Limb (tissue), 2 donors: ENCODE measurements at regions not wholly inside any gene's neighbourhood (a gene's known extent, or its start where the extent isn't known, plus 50 kb on each side); places are given as distances from the start of the nearest gene placed in this dataset.

Experiments
- DNase-seq, 2 donors: peaks; one replicate each; pipeline ENCODE4 v3.0.0-alpha.2; 2016; ENCODE audit errors: extremely low spot score in 2 of 2

DNA sequence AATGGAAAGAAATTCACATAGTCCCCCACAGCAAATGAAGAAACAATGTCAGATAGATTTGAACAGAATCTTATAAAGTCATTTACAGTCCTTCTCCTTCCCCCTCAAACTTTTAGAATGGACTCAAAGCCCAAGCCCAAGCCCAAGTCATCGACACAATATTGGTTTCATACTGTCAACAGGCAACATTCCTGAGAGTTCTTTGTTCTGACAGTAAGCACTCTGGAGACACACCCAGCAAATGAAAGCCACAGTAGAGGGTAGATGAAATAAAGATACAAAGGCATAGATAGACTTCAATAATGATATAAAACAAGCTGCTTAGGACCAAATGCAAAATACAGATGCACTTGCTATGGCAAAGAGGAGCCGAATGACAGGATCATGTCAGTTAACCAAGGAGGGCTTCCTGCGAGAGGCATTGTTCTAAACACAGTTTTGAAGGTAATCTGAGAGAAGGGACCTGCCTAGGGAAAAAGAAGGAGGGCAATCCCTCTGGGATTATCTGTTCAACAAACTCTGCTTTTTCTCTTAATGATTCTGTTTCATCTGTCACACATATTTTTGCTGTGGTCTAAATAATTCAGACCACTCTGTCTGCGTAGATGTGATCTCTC, 97.1 kb upstream of the MAP4K3 start:
- DNase-seq = no peak

DNA sequence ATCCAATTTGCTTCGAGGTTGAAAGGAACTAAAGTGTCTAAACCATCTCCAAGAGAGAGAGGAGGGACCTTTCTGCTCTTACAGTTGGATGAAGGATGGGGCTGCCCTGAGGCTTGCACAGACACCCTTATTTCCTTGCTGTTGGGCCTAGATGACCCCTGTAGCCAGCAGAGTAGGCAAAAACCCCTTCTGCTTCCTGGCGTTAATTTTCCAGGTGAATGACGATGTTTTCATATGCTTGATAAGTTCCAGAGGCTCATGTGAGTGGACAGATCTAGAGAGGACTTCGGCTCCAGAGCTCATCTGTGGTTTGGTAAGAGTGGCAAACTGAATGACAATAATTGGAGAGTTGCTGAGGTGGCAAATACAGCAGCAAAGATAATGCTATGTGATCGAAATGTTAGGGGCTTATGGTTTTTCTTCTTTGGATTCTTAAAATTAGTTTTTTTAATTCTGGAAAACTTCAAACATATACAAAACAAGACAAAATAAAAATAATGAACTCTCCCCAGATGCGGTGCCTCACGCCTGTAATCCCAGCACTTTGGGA, 98.6 kb upstream of the MAP4K3 start:
- DNase-seq = no peak

DNA sequence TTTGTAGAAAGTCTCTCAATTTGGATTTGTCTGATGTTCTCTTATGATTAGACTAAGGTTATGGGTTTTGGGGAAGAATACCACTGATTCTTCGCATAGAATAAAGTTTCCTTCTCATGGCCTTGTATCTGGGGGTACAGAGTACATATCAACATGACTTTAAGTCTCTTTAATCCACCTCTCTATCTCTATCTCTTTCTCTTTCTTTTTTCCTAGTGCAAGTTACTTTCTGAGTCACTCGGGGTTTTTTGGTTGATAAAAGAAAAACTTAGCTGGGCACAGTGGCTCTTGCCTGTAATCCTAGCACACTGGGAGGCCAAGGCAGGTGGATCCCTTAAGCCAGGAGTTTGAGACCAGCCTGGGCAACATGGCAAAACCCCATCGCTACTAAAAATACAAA, 100.1 kb upstream of the MAP4K3 start:
- no peak for DNase-seq

DNA sequence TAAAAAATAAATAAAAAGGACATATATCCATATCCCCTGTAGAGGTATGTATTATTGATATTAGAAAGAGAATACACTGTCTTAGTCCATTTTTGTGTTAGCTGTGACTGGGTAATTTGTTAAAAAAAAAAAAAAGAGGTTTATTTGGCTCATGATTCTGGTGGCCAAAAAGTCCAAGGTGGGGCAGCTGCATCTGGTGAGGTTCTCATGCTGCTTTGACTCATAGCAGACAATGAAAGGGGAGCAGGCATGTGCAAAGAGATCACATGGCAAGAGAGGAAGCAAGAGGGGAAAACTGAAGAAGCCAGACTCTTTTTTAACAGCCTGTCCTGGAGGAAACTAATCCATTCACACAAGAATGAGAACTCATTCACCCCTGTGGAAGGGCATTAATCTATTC, 101.6 kb upstream of the MAP4K3 start:
- no peak for DNase-seq

DNA sequence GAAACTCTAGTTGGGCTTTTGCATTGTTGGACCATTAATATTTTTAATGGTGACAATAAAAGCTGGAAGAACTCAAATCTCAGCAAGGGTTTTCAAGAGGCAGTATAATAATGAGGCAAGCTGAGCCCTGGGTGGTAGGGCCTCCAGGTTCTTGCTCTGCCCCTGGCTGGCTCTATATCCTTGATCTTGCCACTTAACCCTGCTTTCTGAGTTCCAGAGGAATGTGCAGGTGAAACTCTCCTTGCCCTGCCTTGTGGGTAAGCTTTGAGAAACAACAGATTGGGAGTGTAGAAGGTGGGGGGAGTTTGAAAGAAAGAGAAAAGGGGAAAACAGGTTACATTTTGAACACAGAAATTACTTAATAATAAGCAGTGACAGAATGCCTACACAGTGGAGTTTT, 103.3 kb upstream of the MAP4K3 start:
- DNase-seq = no peak

DNA sequence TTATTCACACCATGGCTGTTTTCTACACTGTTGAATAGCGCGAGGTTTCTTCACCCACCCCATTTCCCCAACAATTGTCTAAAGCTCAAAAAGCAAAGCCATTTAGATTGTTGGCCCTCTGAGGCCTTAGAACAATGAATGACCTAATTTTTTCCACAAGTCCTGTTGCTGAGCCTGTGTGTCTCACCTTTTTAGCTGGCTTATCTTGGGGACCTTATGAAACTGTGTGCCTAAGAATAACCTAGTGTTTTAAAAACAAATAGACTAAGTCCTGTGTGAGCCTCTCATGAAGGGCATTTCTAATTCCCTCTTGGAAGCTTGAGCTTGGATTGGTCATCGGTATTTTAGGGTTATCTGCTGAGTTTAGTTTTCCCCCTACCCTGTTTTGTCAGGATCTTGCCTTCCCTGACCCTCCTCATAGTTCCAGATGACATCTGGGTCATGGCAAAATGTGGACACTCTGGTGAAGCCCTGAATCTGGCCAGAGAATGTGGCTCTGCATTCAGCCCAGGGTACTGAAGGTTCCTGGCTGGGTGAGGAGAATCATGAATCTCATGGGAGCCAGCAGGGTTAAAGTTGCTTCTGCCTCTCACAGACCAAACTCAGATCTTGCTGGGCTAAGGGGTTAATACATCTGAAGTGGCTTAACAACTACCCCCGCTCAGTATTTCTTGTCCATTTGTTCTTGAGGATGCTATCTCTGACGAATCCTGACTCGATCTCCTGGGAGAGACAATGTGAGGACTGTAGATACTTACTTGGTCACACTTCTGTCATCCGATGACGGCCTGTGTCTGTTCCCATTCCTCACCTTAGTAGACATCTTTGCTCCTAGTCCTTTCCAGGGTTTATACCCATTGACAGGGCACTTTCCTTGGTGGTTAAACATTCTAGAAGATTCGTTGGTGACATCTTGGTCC, 104.2 kb upstream of the MAP4K3 start:
- no peak for DNase-seq

DNA sequence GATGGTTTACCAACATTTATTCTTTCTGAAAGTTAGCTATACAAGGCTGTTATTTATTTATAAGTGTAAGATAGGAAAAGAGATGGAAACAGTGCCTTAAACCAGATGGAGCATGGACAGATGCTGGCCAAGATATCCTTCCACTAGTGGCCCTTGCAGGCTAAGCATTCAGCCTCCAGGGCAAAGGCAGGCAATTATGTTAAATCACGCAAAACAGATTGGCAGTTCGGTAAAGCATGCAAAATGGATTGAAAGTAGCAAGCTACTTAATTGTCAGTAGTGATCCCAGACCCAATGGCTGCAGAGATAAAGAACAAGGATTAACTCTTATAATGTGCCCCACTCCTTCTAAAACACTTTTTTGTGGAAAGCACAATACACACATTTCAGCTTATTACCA, 105.4 kb upstream of the MAP4K3 start:
- DNase-seq = no peak

DNA sequence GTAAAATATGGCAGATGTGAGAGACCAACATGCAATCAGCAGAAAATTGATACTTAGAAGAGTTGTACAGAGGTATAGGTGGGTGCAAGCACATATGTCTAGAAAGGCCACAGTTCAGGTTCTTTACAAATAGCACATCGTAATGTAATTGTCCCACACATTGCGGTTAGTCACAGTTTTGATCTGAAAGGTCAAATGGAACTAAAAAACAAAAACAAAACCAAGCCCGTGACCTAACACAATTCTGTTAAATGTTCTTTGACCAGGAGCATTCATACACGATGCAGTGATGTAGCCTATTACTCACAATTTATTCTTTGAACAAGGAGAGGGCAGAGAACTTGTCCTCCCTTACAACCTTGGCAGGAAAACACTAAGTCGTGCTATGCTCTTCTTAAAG, 108.9 kb upstream of the MAP4K3 start:
- DNase-seq = no peak

DNA sequence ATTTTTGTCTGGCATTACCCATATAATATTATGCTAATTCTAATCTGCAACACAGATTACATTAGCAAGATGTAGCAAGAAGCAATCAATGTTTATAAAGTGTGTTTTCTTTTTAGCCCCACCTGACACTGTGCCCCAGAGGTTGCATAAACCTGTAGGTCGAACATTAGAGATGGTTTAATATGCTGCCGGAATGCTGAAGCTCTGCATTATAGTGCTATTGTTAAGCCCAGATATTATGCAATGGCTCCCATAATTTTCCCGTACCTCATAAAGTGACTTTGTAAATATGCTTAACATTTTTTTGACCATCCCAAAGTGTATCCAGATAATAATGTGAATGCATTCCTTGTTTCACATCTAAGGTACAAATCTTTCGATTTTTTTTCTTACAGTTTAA, 109.3 kb upstream of the MAP4K3 start:
- DNase-seq = no peak

DNA sequence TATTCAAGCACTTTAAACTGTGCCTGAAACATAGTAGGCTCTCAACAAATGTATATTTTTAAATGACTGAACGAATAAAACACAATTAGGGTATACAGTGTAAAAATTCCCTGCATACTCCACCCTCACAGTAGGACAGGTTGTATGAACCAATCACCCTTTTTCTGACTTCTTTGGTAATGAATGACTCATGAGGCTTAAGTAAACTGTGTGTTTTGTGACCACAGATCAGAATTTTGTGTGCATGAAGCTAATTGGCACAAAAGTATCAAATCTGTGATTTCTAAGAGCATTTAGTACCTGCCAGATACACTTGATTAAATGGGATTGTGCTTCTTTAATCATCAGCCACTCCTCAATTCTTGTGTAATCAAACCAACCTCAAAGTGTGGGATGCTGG, 109.9 kb upstream of the MAP4K3 start:
- no peak for DNase-seq

DNA sequence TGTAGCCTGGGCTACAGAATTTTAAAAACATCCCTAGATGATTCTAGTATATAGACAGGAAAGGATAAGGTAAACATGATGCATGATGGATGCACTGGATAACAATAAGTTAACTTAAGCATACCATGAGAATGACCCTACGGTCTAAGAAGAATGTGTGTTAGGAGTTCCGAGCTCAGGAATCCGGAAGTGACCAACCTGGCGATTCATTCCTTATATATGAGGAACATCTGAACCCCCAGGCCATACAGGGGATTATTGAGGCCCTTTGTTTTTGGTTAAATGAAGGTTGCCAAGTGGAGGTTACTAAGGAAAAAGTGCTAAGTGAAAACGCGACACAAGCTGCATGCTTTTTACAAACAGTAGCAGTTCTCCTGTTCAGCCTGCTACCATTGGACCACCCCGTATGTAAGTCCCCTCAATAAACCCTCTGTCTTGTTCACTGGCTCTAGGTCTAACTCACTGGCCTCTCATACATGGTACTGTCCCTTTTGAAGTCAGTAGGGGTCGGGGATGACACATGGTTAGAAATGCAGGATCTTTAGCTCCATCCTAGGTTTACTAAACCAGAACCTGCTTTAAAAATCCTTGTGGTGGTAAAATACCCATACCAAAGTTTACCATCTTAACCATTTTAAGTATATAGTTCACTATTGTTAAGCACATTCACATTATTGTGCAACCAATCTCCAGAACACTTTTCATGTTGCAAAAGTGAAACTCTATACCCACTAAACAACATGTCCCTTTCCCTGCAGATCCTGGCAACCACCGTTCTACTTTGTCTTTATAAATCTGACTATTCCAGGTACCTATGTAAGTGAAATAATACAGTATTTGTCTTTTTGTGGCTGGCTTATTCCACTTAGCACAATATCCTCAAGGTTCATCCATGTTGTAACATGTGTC, 111.0 kb upstream of the MAP4K3 start:
- DNase-seq = no peak

DNA sequence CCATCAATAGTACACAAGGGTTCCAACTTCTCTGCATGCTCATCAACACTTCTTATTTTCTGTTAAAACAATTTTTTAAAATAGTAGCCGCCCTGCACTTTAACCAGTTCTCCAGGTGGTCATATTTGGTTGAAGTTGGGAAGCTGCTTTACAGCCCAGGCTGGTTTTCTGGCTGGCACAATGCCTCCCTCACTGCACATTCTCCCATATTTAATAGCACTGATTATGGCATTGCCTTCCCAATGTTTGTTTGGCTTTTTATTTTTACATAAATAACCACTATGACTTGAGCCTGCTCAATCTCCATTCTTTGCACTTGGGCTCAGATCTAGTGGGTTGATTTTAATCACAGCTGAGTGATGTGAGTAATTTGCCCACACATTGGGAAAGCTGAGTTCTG, 111.9 kb upstream of the MAP4K3 start:
- DNase-seq = no peak

DNA sequence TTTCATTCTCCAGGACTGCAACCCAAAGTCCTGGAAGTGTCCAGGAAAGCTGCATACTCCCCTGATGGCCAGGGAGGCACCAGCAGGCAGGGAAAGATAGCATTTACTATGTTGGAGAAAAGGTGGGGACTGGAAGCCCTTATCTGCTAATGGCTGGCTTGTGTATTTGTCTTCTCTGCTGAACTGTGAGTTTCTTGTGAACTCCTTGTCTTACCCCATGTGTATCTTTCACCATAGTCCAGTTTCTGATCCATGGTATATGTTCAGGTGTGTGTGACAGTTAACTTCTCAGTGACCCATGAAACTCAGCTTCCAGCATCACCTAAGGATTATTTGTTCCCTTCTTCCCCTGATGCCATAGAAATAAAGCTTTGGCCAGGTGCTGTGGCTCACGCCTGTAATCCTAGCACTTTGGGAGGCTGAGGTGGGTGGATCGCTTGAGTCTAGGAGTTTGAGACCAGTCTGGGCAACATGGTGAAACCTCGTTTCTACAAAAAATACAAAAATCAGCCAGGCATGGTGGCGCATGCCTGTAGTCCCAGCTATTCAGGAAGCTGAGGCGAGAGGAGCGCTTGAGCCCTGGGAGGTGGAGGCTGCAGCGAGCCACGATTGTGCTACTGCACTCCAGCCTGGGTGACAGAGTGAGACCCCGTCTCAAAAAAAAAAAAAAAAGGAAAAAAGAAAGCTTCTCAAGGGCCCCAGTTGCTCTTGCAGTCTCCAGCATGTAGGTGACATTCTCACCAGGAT, 112.8 kb upstream of the MAP4K3 start:
- DNase-seq = no peak

DNA sequence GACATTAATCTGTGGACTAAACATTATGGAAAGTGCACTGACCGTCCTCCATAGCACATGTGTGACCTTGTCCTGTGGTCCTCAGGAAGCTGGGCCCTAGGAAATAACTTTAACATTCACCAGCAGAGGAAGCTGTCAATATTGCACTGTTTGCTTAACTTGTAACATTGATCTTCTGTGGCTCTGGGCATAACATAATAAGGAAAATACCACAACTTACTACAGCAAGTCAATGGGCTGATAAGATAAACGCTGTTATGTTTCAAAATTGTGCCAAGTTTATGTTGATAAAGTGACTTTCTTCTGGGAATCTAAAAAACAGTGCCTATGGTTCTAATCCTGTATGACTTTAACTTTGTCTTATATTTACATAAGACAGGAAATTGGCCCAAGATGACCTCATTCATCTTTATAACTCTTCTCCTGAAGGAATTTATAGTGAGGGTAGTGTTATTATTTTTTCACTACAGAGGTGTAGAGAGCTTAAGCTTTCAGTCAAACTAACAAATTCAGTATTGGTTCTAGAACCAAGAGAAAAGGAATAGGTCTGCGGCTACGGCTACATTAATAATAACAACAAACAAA, 113.7 kb upstream of the MAP4K3 start:
- DNase-seq = no peak

DNA sequence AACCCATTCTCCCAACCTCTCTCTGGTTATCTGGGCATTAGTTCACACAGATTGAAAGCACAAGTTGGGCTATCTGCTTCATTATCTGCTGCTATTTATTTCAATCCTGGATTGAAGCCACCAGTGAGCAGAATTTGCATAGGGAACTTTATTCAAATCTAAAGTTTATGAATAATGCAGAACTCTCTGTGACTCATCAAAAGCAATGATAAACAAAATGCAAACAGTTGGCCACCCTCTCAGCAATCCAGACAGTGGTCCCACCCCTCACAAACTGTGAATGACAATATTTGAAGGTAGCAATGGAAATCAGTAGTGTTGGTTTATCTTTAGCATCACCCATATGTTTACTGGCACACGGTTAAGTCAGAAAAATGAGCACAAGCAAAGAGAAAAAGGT, 106.8 kb upstream of the TMEM178A start:
- no peak for DNase-seq

DNA sequence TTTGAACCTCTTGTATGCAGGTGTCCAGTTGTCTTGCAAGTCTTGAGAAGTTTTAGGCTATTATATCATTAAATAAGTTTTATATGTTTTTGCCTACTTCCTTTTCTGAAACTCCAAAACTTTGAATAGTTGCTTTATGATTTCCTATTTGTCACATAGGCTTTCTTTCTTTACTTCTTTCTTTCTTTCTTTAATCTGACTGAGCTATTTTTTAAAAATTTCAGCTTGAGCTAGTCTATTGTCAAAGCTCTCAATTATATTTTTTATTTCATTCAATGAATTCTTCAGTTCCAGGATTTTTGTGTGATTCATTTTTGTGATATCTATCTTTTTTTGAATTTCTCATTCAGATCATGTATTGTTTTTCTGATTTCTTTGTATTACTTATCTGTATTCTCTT, 102.1 kb upstream of the TMEM178A start:
- DNase-seq = no peak

DNA sequence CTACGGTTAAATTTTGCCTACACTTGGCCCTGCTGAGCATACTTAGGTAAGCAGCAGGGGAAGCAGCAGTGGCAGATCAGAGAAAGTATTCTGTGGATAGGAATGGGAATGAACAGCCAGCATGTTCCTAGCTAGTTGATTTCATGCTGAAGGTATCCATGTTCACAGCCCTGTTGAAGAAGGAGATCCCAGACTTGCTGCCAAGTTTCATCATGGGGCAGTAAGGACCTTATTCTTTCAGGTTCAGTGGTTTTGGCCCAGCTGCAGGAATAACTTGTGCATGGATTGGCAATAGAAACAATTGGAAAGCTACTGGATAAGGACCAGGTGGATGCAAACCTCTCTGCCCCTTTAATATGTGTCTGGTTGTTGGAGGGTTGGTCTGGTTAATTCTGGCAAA, 98.2 kb upstream of the TMEM178A start:
- DNase-seq = no peak

DNA sequence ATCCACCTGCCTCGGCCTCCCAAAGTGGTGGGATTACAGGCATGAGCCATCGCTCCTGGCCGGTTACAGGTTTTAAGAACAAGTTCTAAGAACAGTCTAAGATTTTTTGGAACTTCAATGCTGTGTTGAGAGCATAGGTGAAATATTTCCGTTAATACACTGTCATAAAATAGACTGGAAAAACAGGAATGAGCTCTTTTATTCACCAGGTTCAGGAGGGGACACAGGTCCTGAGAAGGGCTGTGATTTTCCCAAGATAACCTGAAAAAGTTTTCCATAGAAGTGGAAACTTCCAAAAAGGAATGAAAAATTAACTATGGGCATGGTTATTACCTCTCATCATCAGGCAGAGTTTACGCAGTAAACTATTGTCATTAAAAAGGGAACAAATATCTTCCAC, 97.6 kb upstream of the TMEM178A start:
- DNase-seq = no peak

DNA sequence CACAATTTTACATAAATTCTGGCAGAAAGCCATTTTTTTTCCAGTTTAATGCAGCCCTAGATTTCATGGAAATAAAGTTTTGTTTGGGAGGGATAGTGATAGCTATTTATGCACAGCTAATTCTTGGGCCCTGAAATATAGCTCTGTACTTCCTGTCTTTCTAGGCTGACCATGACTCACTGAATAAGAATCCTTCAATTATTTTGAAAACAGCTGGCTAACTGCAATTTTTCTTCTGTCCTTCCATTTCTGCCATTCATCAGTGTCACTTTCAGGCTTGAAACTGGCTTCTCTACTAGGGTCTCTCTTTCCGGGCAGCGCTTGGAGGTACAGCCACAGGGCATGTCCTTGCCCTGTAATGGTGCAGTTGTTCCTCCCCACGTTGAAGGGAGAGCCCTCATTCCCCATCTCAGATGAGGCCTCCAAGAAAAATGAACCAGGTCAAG, 97.1 kb upstream of the TMEM178A start:
- peak in 1 of 2 donors; percentile 81 for DNase-seq

DNA sequence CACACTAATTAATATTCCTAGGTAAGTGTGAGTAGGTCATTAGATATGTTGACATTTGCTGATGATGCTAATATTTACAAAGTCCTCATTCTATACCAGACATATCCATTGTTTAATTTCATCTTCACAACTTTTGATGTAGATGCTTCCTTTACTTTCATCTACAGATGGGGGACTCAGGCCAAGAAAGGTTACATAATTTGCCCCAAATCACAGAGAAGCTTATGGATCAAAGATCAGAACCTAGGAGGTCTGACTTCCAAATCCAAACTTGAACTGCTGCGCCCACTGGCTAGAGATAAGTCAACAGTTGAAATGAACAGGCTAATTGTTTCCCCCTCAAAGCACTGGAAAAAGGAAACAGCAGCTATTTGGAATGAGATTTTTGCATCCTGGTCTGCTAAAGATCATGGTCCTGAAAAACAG, 95.6 kb upstream of the TMEM178A start:
- DNase-seq = no peak

DNA sequence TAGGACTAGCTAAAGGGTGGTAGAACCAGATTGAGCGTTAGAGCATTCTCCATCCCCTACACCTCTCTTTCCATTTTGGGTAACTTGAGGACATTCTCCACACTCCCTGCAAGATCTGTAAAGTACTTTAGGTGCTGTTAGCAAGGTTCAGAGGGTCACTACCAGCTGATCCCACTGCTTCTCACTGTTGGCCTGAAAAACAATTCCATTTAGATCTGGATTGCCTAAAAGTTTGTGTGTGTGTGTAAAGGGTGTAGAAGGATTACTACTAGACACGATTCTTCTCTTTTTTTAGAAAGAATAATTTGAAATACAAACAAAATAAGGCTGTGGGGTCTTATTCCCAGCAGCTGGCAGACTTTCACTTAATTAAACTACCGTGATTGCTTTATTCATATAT, 95.1 kb upstream of the TMEM178A start:
- no peak for DNase-seq
